ENCODE measurements at regions not wholly inside any gene's neighbourhood (a gene's known extent, or its start where the extent isn't known, plus 50 kb on each side); places are given as distances from the start of the nearest gene placed in this dataset.

GRCh38 chr1:214715126-214715525 is 112.1 kb downstream of the CENPF start:
- no peak for TF ChIP-seq SP1 (IDR thresholded peaks at IDR 0.05)
- no peak for TF ChIP-seq FOXA1 (IDR thresholded peaks at IDR 0.05)
- TF ChIP-seq NFRKB (IDR thresholded peaks at IDR 0.05): no peak
- TF ChIP-seq ARNT (IDR thresholded peaks at IDR 0.05): no peak
- TF ChIP-seq LEF1 (IDR thresholded peaks at IDR 0.05; ENCODE audit: borderline replicate concordance): no peak
- no peak for TF ChIP-seq ELF4 (IDR thresholded peaks at IDR 0.05)
- no peak for TF ChIP-seq CTBP1 (IDR thresholded peaks at IDR 0.05; ENCODE audit: borderline replicate concordance)
- no peak for TF ChIP-seq ZNF384 (IDR thresholded peaks at IDR 0.05)
- no peak for TF ChIP-seq HDGF (IDR thresholded peaks at IDR 0.05; ENCODE audit: borderline replicate concordance)
- no peak for TF ChIP-seq PKNOX1 (IDR thresholded peaks at IDR 0.05)
- TF ChIP-seq FOXM1 (IDR thresholded peaks at IDR 0.05; ENCODE audit: borderline replicate concordance): no peak
